IMR-90 (cell line): ENCODE measurements at regions not wholly inside any gene's neighbourhood (a gene's known extent, or its start where the extent isn't known, plus 50 kb on each side); places are given as distances from the start of the nearest gene placed in this dataset.

ENCODE experiments used
- ATAC-seq: fragments of 200-7000 bp; cut with Tn5 transposase; 2 replicates; pipeline ENCODE4 v1.9.1; 2020; ENCODE audit warnings: low read depth, mild to moderate bottlenecking, moderate library complexity
- BruUV-seq: library from RNA; stranded (reverse); fragments of 400-500 nt; replicated peaks from 2 replicates; lab custom pipeline; 2021; lab: Mats Ljungman, UMichigan
- CTCF ChIA-PET: fragments of 300-600 bp; formaldehyde crosslinking; extraction: SDS; loops from one replicate; lab custom pipeline; 2021; ENCODE audit warnings: antibody characterized with exemption; lab: Yijun Ruan, JAX
- POLR2A ChIA-PET: fragments of 300-600 bp; sonication (Branson Sonifier 250); formaldehyde crosslinking; loops from one replicate; lab custom pipeline; 2022; ENCODE audit warnings: antibody characterized with exemption; ENCODE audit not compliant: unreplicated experiment; lab: Charles Lee
- DNase-seq: peaks from one replicate; pipeline ENCODE4 v3.0.0; 2013
- H2AFZ ChIP-seq: replicated peaks from 2 replicates; pipeline ENCODE3; 2013; ENCODE audit warnings: low read length, mild to moderate bottlenecking; ENCODE audit not compliant: poor library complexity
- H2AK5ac ChIP-seq: 2 replicates; pipeline ENCODE4 v1.6.1; 2013; ENCODE audit warnings: low read depth, low read length, inconsistent platforms
- H2AK9ac ChIP-seq: replicated peaks from 2 replicates; pipeline ENCODE3; 2013; ENCODE audit warnings: mild to moderate bottlenecking, low read depth, low read length, moderate library complexity; ENCODE audit not compliant: poor library complexity
- H2BK120ac ChIP-seq: 2 replicates; pipeline ENCODE4 v1.6.1; 2013; ENCODE audit warnings: low read depth, low read length, inconsistent platforms
- H2BK15ac ChIP-seq: 3 replicates; pipeline ENCODE4 v1.6.1; 2013; ENCODE audit warnings: low read depth, low read length, inconsistent platforms
- H2BK20ac ChIP-seq: 2 replicates; pipeline ENCODE4 v1.6.1; 2013; ENCODE audit warnings: low read depth, mild to moderate bottlenecking, inconsistent platforms, low read length, moderate library complexity
- H2BK5ac ChIP-seq: 2 replicates; pipeline ENCODE4 v1.6.1; 2013; ENCODE audit warnings: mild to moderate bottlenecking, low read depth, low read length, inconsistent platforms; ENCODE audit not compliant: poor library complexity, severe bottlenecking
- H3K14ac ChIP-seq: replicated peaks from 2 replicates; pipeline ENCODE4 v1.6.1; 2013; ENCODE audit warnings: low read depth, low read length, inconsistent platforms
- H3K18ac ChIP-seq: 2 replicates; pipeline ENCODE4 v1.6.1; 2013; ENCODE audit warnings: low read depth, low read length, control low read depth
- H3K23ac ChIP-seq: 2 replicates; pipeline ENCODE4 v1.6.1; 2013; ENCODE audit warnings: low read depth, low read length, inconsistent platforms
- H3K27ac ChIP-seq: 2 replicates; pipeline ENCODE4 v1.5.1; 2013; ENCODE audit warnings: mild to moderate bottlenecking, control low read depth, low read length; ENCODE audit not compliant: insufficient read depth
- H3K27me3 ChIP-seq: 2 replicates; pipeline ENCODE4 v1.6.1; 2013; ENCODE audit warnings: low read length; ENCODE audit not compliant: control insufficient read depth, insufficient read depth
- H3K36me3 ChIP-seq: 2 replicates; pipeline ENCODE4 v1.6.1; 2013; ENCODE audit warnings: low read length, mixed read lengths; ENCODE audit not compliant: control insufficient read depth, insufficient read depth
- H3K4ac ChIP-seq: 2 replicates; pipeline ENCODE4 v1.6.1; 2013; ENCODE audit warnings: low read depth, low read length, inconsistent platforms
- H3K4me1 ChIP-seq: 2 replicates; pipeline ENCODE4 v1.6.1; 2013; ENCODE audit warnings: low read length, mixed read lengths; ENCODE audit not compliant: control insufficient read depth, insufficient read depth
- H3K4me2 ChIP-seq: 2 replicates; pipeline ENCODE4 v1.6.1; 2013; ENCODE audit warnings: low read depth, mild to moderate bottlenecking, control low read depth, low read length, moderate library complexity
- H3K4me3 ChIP-seq: 2 replicates; pipeline ENCODE4 v1.5.1; 2013; ENCODE audit warnings: low read depth, mild to moderate bottlenecking, control low read depth, low read length, moderate library complexity; ENCODE audit not compliant: insufficient read depth
- H3K56ac ChIP-seq: 2 replicates; pipeline ENCODE4 v1.6.1; 2013; ENCODE audit warnings: low read length, inconsistent platforms; ENCODE audit not compliant: insufficient read depth; ENCODE audit errors: extremely low read depth
- H3K79me1 ChIP-seq, 2 experiments: 2 replicates each; pipeline ENCODE4 v1.6.1; 2013; ENCODE audit warnings: low read length in 2 of 2, inconsistent platforms in 1 of 2, low read depth in 1 of 2
- H3K9ac ChIP-seq: 2 replicates; pipeline ENCODE4 v1.6.1; 2013; ENCODE audit warnings: low read depth, low read length, control low read depth
- H3K9me1 ChIP-seq: 2 replicates; pipeline ENCODE4 v1.6.1; 2013; ENCODE audit warnings: low read length, inconsistent platforms; ENCODE audit not compliant: insufficient read depth
- H3K9me3 ChIP-seq: 2 replicates; pipeline ENCODE4 v1.6.1; 2013; ENCODE audit warnings: low read length; ENCODE audit not compliant: control insufficient read depth, insufficient read depth
- H4K20me1 ChIP-seq: 2 replicates; pipeline ENCODE4 v1.6.1; 2013; ENCODE audit warnings: low read length, inconsistent platforms; ENCODE audit not compliant: insufficient read depth
- H4K5ac ChIP-seq: 2 replicates; pipeline ENCODE4 v1.6.1; 2013; ENCODE audit warnings: mild to moderate bottlenecking, low read depth, low read length, control low read depth
- H4K8ac ChIP-seq, 2 experiments: 2 replicates each; pipeline ENCODE4 v1.6.1; 2013; ENCODE audit warnings: low read depth in 2 of 2, low read length in 2 of 2, control low read depth in 1 of 2, inconsistent platforms in 1 of 2
- H4K91ac ChIP-seq: 2 replicates; pipeline ENCODE4 v1.6.1; 2013; ENCODE audit warnings: low read depth, low read length, inconsistent platforms; ENCODE audit not compliant: insufficient read depth
- BHLHE40 ChIP-seq: fragments of 150-350 bp; IDR thresholded peaks from 2 replicates; pipeline ENCODE4 v1.6.1; 2016; ENCODE audit warnings: mild to moderate bottlenecking, low read depth, low read length
- CEBPB ChIP-seq: IDR thresholded peaks from 2 replicates; pipeline ENCODE4 v1.6.1; 2012; ENCODE audit warnings: low read depth, low read length, improper control_type of control experiment
- CHD1 ChIP-seq: IDR thresholded peaks from 2 replicates; pipeline ENCODE4 v1.6.1; 2012; ENCODE audit warnings: low read depth, low read length, improper control_type of control experiment
- FOS ChIP-seq: fragments of 150-350 bp; IDR thresholded peaks from 2 replicates; pipeline ENCODE4 v1.6.1; 2016; ENCODE audit warnings: low read depth, low read length
- MAFK ChIP-seq: IDR thresholded peaks from 2 replicates; pipeline ENCODE4 v1.6.1; 2012; ENCODE audit warnings: low read depth, low read length, improper control_type of control experiment
- MAZ ChIP-seq: IDR thresholded peaks from 2 replicates; pipeline ENCODE4 v1.6.1; 2012; ENCODE audit warnings: low read depth, mild to moderate bottlenecking, low read length, improper control_type of control experiment, moderate library complexity, borderline replicate concordance
- MXI1 ChIP-seq: IDR thresholded peaks from 2 replicates; pipeline ENCODE4 v1.6.1; 2012; ENCODE audit warnings: low read depth, mild to moderate bottlenecking, low read length, moderate library complexity, borderline replicate concordance
- NFE2L2 ChIP-seq: fragments of 150-350 bp; IDR thresholded peaks from 2 replicates; pipeline ENCODE4 v1.6.1; 2016; ENCODE audit warnings: low read depth, mild to moderate bottlenecking, low read length
- POLR2A ChIP-seq: IDR thresholded peaks from 2 replicates; pipeline ENCODE4 v1.6.1; 2012; ENCODE audit warnings: mild to moderate bottlenecking, low read depth, low read length
- RAD21 ChIP-seq: IDR thresholded peaks from 2 replicates; pipeline ENCODE4 v1.6.1; 2012; ENCODE audit warnings: low read length, improper control_type of control experiment
- RCOR1 ChIP-seq: IDR thresholded peaks from 2 replicates; pipeline ENCODE4 v1.6.1; 2012; ENCODE audit warnings: mild to moderate bottlenecking, low read length, improper control_type of control experiment; ENCODE audit not compliant: insufficient replicate concordance
- RFX5 ChIP-seq: IDR thresholded peaks from 2 replicates; pipeline ENCODE4 v1.8.0; 2012; ENCODE audit warnings: low read depth, mild to moderate bottlenecking, low read length, moderate library complexity
- SMC3 ChIP-seq: fragments of 150-350 bp; IDR thresholded peaks from 2 replicates; pipeline ENCODE4 v1.6.1; 2016; ENCODE audit warnings: low read depth, mild to moderate bottlenecking, antibody characterized with exemption, low read length, moderate library complexity
- WGBS, 2 experiments: methylation state at CpG; one replicate each; pipeline versions ENCODE4 v1.1.5 to v1.1.7; 2013; ENCODE audit warnings: missing lambda C conversion rate in 2 of 2; ENCODE audit not compliant: insufficient read length in 1 of 2; ENCODE audit errors: extremely low coverage in 2 of 2; 5-methylcytosine and 5-hydroxymethylcytosine counted together
- dilution Hi-C: fragments of 300-500 bp; cut with HindIII; formaldehyde crosslinking; loops from one replicate; pipeline ENCODE4 v1.14.3; 2018; ENCODE audit warnings: low sequenced_read_pairs; ENCODE audit not compliant: unreplicated experiment
- in situ Hi-C: fragments of 300-500 bp; cut with MboI; formaldehyde crosslinking; loops from 3 replicates; pipeline ENCODE4 v1.14.3; 2019; ENCODE audit warnings: low sequenced_read_pairs, inconsistent platforms, mixed read lengths
- intact Hi-C: fragments of 100-400 bp; cut with micrococcal nuclease; formaldehyde crosslinking; loops from 2 replicates; pipeline ENCODE4 v1.10.0; 2022
- TF ChIP-seq, protein P1 (sequence below): conservative IDR thresholded peaks from 2 replicates; pipeline ENCODE4 v1.5.1; 2012; ENCODE audit warnings: mild to moderate bottlenecking, low read depth, low read length, improper control_type of control experiment
- TF ChIP-seq, protein P2 (sequence below): fragments of 150-350 bp; IDR thresholded peaks from 2 replicates; pipeline ENCODE4 v1.6.1; 2016; ENCODE audit warnings: low read depth, mild to moderate bottlenecking, low read length, moderate library complexity, borderline replicate concordance
- TF ChIP-seq, protein P3 (sequence below): fragments of 150-350 bp; IDR thresholded peaks from 2 replicates; pipeline ENCODE4 v1.6.1; 2017; ENCODE audit warnings: mild to moderate bottlenecking, antibody characterized with exemption, low read length, low read depth

DNA sequence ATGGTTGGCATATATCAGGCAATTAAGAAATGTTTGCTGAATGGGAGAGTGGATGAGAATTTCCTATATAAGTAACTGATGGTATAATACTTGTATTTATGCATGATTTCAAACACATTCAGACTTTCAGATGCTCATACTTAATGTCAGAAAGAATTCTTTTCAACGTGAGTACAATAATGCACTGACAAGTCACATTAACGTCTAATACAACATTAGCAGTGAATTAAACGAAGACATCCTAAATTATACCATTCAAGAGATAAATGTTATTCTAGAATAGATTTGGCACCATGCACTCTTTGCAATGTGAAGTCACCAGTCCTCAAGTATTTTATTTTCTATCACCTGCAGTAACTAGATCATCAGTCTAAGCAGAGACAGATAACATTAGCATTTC, 712.9 kb downstream of the TLE1 start:
- in situ Hi-C loops (no loop called here), intact Hi-C loops (no loop called here)

More for the DNA sequence above, 712.9 kb downstream of the TLE1 start:
- dilution Hi-C loops = no loop called here
- Histone ChIP-seq H4K91ac (no peak overlapping the region), H3K27me3 (no peaks in the 10 kb centered on the region), H3K4ac (no peak overlapping the region), H2AK9ac (no peak overlapping the region), H2BK15ac (no peak overlapping the region), H3K56ac (no peak overlapping the region), H2AK5ac (no peak overlapping the region), H3K4me2 (no peak overlapping the region), H3K9ac (no peak overlapping the region), H2BK5ac (no peak overlapping the region), H4K20me1 (no peaks in the 10 kb centered on the region), H2BK120ac (no peak overlapping the region), H3K9me3 (0 out of 2 replicates have a peak, but pooled peaks cover 2% of the 10 kb centered on the region), H2AFZ (no peak overlapping the region), H2BK20ac (no peak overlapping the region), H3K36me3 (no peaks in the 10 kb centered on the region), H3K18ac (no peak overlapping the region), H4K8ac (no peak overlapping the region), H3K4me3 (no peak overlapping the region), H3K27ac (no peak overlapping the region), H4K5ac (no peak overlapping the region), H3K14ac (no peak overlapping the region), H3K23ac (no peak overlapping the region), H3K79me1 (no peaks in the 10 kb centered on the region), H3K4me1 (no peaks in the 10 kb centered on the region), H3K9me1 (no peaks in the 10 kb centered on the region)
- WGBS, 2 experiments = no CpG with 5 or more reads among the region's 3 CpGs
- DNase-seq = no peak
- ChIA-PET CTCF (no interaction called here), POLR2A (no interaction called here)
- no peak for ATAC-seq
- no TSS peak for BruUV-seq
- TF ChIP-seq NFE2L2 = no peak
- TF ChIP-seq RCOR1 = no peak
- TF ChIP-seq MAZ = no peak
- TF ChIP-seq BHLHE40 = no peak
- no peak for TF ChIP-seq RAD21
- no peak for TF ChIP-seq POLR2A
- TF ChIP-seq MXI1 = no peak
- no peak for TF ChIP-seq CHD1
- TF ChIP-seq, protein P1, sequence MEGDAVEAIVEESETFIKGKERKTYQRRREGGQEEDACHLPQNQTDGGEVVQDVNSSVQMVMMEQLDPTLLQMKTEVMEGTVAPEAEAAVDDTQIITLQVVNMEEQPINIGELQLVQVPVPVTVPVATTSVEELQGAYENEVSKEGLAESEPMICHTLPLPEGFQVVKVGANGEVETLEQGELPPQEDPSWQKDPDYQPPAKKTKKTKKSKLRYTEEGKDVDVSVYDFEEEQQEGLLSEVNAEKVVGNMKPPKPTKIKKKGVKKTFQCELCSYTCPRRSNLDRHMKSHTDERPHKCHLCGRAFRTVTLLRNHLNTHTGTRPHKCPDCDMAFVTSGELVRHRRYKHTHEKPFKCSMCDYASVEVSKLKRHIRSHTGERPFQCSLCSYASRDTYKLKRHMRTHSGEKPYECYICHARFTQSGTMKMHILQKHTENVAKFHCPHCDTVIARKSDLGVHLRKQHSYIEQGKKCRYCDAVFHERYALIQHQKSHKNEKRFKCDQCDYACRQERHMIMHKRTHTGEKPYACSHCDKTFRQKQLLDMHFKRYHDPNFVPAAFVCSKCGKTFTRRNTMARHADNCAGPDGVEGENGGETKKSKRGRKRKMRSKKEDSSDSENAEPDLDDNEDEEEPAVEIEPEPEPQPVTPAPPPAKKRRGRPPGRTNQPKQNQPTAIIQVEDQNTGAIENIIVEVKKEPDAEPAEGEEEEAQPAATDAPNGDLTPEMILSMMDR = no peak
- TF ChIP-seq FOS = no peak
- no peak for TF ChIP-seq RFX5
- no peak for TF ChIP-seq MAFK
- TF ChIP-seq, protein P2, sequence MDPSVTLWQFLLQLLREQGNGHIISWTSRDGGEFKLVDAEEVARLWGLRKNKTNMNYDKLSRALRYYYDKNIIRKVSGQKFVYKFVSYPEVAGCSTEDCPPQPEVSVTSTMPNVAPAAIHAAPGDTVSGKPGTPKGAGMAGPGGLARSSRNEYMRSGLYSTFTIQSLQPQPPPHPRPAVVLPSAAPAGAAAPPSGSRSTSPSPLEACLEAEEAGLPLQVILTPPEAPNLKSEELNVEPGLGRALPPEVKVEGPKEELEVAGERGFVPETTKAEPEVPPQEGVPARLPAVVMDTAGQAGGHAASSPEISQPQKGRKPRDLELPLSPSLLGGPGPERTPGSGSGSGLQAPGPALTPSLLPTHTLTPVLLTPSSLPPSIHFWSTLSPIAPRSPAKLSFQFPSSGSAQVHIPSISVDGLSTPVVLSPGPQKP = no peak
- no peak for TF ChIP-seq CEBPB
- TF ChIP-seq, protein P3, sequence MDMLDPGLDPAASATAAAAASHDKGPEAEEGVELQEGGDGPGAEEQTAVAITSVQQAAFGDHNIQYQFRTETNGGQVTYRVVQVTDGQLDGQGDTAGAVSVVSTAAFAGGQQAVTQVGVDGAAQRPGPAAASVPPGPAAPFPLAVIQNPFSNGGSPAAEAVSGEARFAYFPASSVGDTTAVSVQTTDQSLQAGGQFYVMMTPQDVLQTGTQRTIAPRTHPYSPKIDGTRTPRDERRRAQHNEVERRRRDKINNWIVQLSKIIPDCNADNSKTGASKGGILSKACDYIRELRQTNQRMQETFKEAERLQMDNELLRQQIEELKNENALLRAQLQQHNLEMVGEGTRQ = no peak
- TF ChIP-seq SMC3 = no peak
